HCT116 (cell line): ENCODE measurements at regions not wholly inside any gene's neighbourhood (a gene's known extent, or its start where the extent isn't known, plus 50 kb on each side); places are given as distances from the start of the nearest gene placed in this dataset.

Experiments
- ATAC-seq: fragments of 200-7000 bp; cut with Tn5 transposase; 2 replicates; pipeline ENCODE4 v1.9.1; 2020; ENCODE audit warnings: mild to moderate bottlenecking, moderate library complexity
- BruUV-seq: library from RNA; stranded (reverse); fragments of 400-500 nt; replicated peaks from 2 replicates; lab custom pipeline; 2021; lab: Mats Ljungman, UMichigan
- CTCF ChIA-PET: fragments of 300-600 bp; sonication (Branson Sonifier 250); formaldehyde crosslinking; loops from one replicate; lab custom pipeline; 2021; ENCODE audit warnings: antibody characterized with exemption; lab: Charles Lee
- POLR2A ChIA-PET: fragments of 300-600, 350-600 bp; sonication (Branson Sonifier 250); formaldehyde crosslinking; loops from one replicate; lab custom pipeline; 2021; ENCODE audit warnings: antibody characterized with exemption; lab: Charles Lee
- RAD21 ChIA-PET, 2 experiments: fragments of 300-600 bp; sonication (Branson Sonifier 250); formaldehyde crosslinking; loops; one replicate each; lab custom pipeline; 2023; ENCODE audit warnings: low total read pairs in 2 of 2; ENCODE audit not compliant: uncharacterized antibody in 2 of 2, unreplicated experiment in 2 of 2, low non-redundant PET in 1 of 2; lab: Charles Lee
- DNase-seq: peaks from one replicate; pipeline ENCODE4 v3.0.0-alpha.2; 2010; ENCODE audit warnings: low read depth, low spot score
- H2AFZ ChIP-seq: fragments of 200-600 bp; shearing (Covaris generic), sonication (generic); 2 replicates; pipeline ENCODE4 v1.6.1; 2017; ENCODE audit warnings: low read depth, mixed run types, mixed read lengths, antibody characterized with exemption, low read length; ENCODE audit not compliant: poor library complexity, severe bottlenecking
- H3K27ac ChIP-seq: 2 replicates; pipeline ENCODE4 v1.5.1; 2012; ENCODE audit warnings: low read depth, low read length
- H3K27me3 ChIP-seq: fragments of 200-600 bp; sonication (generic); 2 replicates; pipeline ENCODE4 v1.6.1; 2016; ENCODE audit warnings: mixed run types, low read length, mixed read lengths; ENCODE audit not compliant: insufficient read depth
- H3K36me3 ChIP-seq, 2 experiments: fragments of 200-500 bp in 1 of 2; fragments of 200-600 bp in 1 of 2; sonication (Bioruptor generic) in 1 of 2; sonication (generic) in 1 of 2; 2 replicates each; pipeline versions ENCODE4 v1.5.1 to v1.6.1; 2014 to 2016; ENCODE audit warnings: low read length in 2 of 2, inconsistent platforms in 1 of 2, mixed read lengths in 1 of 2, mixed run types in 1 of 2; ENCODE audit not compliant: insufficient read depth in 2 of 2, control insufficient read depth in 1 of 2
- H3K4me1 ChIP-seq, 2 experiments: fragments of 200-600 bp in 1 of 2; sonication (generic) in 1 of 2; 2 replicates each; pipeline versions ENCODE4 v1.5.1 to v1.6.1; 2012 to 2017; ENCODE audit warnings: low read length in 2 of 2, inconsistent platforms in 1 of 2, mild to moderate bottlenecking in 1 of 2, mixed read lengths in 1 of 2, mixed run types in 1 of 2, moderate library complexity in 1 of 2; ENCODE audit not compliant: insufficient read depth in 2 of 2, control insufficient read depth in 1 of 2
- H3K4me2 ChIP-seq: fragments of 200-600 bp; sonication (generic); 2 replicates; pipeline ENCODE4 v1.6.1; 2017; ENCODE audit warnings: mixed run types, low read length, mixed read lengths
- H3K4me3 ChIP-seq, 2 experiments: fragments of 200-600 bp in 1 of 2; sonication (generic) in 1 of 2; replicated peaks in 1 of 2; 2 replicates each; pipeline ENCODE4 v1.5.1; 2011 to 2016; ENCODE audit warnings: low read length in 2 of 2, control low read depth in 1 of 2, low read depth in 1 of 2, mild to moderate bottlenecking in 1 of 2, mixed read lengths in 1 of 2, mixed run types in 1 of 2
- H3K79me2 ChIP-seq: fragments of 200-600 bp; sonication (generic); 2 replicates; pipeline ENCODE4 v1.6.1; 2017; ENCODE audit warnings: mild to moderate bottlenecking, mixed run types, low read length, moderate library complexity, mixed read lengths; ENCODE audit not compliant: insufficient read depth
- H3K9ac ChIP-seq: fragments of 200-600 bp; sonication (generic); 2 replicates; pipeline ENCODE4 v1.6.1; 2016; ENCODE audit warnings: low read length, mixed read lengths
- H3K9me2 ChIP-seq: fragments of 200-600 bp; sonication (generic), shearing (Covaris generic); 2 replicates; pipeline ENCODE4 v1.6.1; 2017; ENCODE audit warnings: mixed run types, mild to moderate bottlenecking, moderate library complexity; ENCODE audit not compliant: insufficient read depth
- H3K9me3 ChIP-seq, 2 experiments: fragments of 200-500 bp in 1 of 2; fragments of 200-600 bp in 1 of 2; sonication (Bioruptor generic) in 1 of 2; sonication (generic) in 1 of 2; 2 replicates each; pipeline ENCODE4 v1.6.1; 2014 to 2017; ENCODE audit warnings: low read length in 2 of 2, mixed read lengths in 2 of 2, inconsistent platforms in 1 of 2, low read depth in 1 of 2, mild to moderate bottlenecking in 1 of 2, mixed run types in 1 of 2, moderate library complexity in 1 of 2; ENCODE audit not compliant: control insufficient read depth in 1 of 2, insufficient read depth in 1 of 2
- H4K20me1 ChIP-seq: fragments of 200-600 bp; sonication (generic), shearing (Covaris generic); 2 replicates; pipeline ENCODE4 v1.6.1; 2017; ENCODE audit warnings: mixed run types, mild to moderate bottlenecking, moderate library complexity; ENCODE audit not compliant: insufficient read depth
- CBX3 ChIP-seq: IDR thresholded peaks from 2 replicates; pipeline ENCODE4 v1.6.1; 2012; ENCODE audit warnings: low read depth
- CEBPB ChIP-seq: IDR thresholded peaks from 2 replicates; pipeline ENCODE4 v1.6.1; 2012; ENCODE audit warnings: low read depth
- EGR1 ChIP-seq: IDR thresholded peaks from 2 replicates; pipeline ENCODE4 v1.6.1; 2012; ENCODE audit warnings: low read depth
- ELF1 ChIP-seq: IDR thresholded peaks from 2 replicates; pipeline ENCODE4 v1.6.1; 2012; ENCODE audit warnings: low read depth, borderline replicate concordance
- EZH2 ChIP-seq: fragments of 200-600 bp; sonication (generic); IDR thresholded peaks from 2 replicates; pipeline ENCODE4 v1.6.1; 2017; ENCODE audit warnings: antibody characterized with exemption, mixed run types
- EZH2phosphoT487 ChIP-seq: fragments of 200-600 bp; IDR thresholded peaks from 2 replicates; pipeline ENCODE4 v1.6.1; 2018; ENCODE audit warnings: antibody characterized with exemption, borderline replicate concordance
- JUND ChIP-seq: IDR thresholded peaks from 2 replicates; pipeline ENCODE4 v1.6.1; 2012
- POLR2AphosphoS5 ChIP-seq: IDR thresholded peaks from 2 replicates; pipeline ENCODE4 v1.6.1; 2011; ENCODE audit warnings: mild to moderate bottlenecking, low read depth, low read length, moderate library complexity
- RAD21 ChIP-seq: IDR thresholded peaks from 2 replicates; pipeline ENCODE4 v1.6.1; 2012; ENCODE audit warnings: low read depth, mild to moderate bottlenecking
- SP1 ChIP-seq: IDR thresholded peaks from 2 replicates; pipeline ENCODE4 v1.6.1; 2012; ENCODE audit warnings: low read depth
- SRF ChIP-seq: IDR thresholded peaks from 2 replicates; pipeline ENCODE4 v1.6.1; 2012; ENCODE audit warnings: low read depth
- YY1 ChIP-seq: IDR thresholded peaks from 2 replicates; pipeline ENCODE4 v1.6.1; 2011; ENCODE audit warnings: low read length, low read depth, moderate library complexity, mild to moderate bottlenecking; ENCODE audit not compliant: insufficient replicate concordance; ENCODE audit errors: extremely low read depth
- ZNF274 ChIP-seq: fragments of 200-500 bp; sonication (Bioruptor generic); IDR thresholded peaks from 2 replicates; pipeline ENCODE4 v1.6.1; 2014; ENCODE audit warnings: mild to moderate bottlenecking, low read depth, low read length, inconsistent platforms
- intact Hi-C: fragments of 100-400 bp; cut with micrococcal nuclease; formaldehyde crosslinking; loops from 2 replicates; pipeline ENCODE4 v1.10.0; 2022
- TF ChIP-seq, protein P1 (sequence below): IDR thresholded peaks from 2 replicates; pipeline ENCODE4 v1.6.1; 2011; ENCODE audit warnings: mild to moderate bottlenecking, low read length, moderate library complexity; ENCODE audit not compliant: insufficient replicate concordance; ENCODE audit errors: extremely low read depth
- TF ChIP-seq, protein P2 (sequence below): IDR thresholded peaks from 2 replicates; pipeline ENCODE4 v1.6.1; 2012
- TF ChIP-seq, protein P3 (sequence below): IDR thresholded peaks from 2 replicates; pipeline ENCODE4 v1.6.1; 2012

DNA sequence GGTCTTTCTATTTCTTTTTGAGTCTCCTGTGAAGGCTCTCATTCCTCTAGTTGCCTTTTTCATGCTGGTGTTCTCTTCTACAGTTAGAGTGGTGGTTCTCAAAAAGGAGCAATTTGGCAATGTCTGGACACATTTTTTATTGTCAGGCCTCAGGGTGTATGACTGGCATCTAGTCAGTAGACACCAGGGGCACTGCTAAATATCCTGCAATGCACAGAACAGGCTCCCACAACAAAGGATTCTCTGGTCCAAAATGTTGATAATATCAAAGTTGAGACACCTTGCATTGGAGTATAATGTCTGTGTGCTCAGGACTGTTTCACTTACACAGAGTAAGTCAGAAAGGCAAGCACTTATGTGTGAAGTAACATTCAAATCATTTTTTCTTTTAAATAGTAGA is 1360.7 kb downstream of the ADGRL3 start:
- Histone ChIP-seq H3K4me2 (no peak overlapping the region), H3K9me2 (no peaks in the 10 kb centered on the region), H3K27me3 (no peaks in the 10 kb centered on the region), H3K27ac (no peak overlapping the region), H4K20me1 (no peaks in the 10 kb centered on the region), H3K79me2 (no peaks in the 10 kb centered on the region), H3K9me3 (peaks cover 0 to 32% of the 10 kb centered on the region in 2 experiments; a peak in 2 of 4 replicates)
- ChIA-PET POLR2A (no interaction called here), CTCF (no interaction called here), RAD21 (no interaction called here)
- no peak for DNase-seq
- BruUV-seq, result no TSS peak
- intact Hi-C loops, result no loop called here
- TF ChIP-seq EZH2phosphoT487 (no peak), RAD21 (no peak), EGR1 (no peak), YY1 (no peak), SP1 (no peak), ELF1 (no peak), SRF (no peak), EZH2 (no peak), POLR2AphosphoS5 (no peak), JUND (no peak), CBX3 (no peak), CEBPB (no peak), ZNF274 (no peak)
- TF ChIP-seq, protein P1, sequence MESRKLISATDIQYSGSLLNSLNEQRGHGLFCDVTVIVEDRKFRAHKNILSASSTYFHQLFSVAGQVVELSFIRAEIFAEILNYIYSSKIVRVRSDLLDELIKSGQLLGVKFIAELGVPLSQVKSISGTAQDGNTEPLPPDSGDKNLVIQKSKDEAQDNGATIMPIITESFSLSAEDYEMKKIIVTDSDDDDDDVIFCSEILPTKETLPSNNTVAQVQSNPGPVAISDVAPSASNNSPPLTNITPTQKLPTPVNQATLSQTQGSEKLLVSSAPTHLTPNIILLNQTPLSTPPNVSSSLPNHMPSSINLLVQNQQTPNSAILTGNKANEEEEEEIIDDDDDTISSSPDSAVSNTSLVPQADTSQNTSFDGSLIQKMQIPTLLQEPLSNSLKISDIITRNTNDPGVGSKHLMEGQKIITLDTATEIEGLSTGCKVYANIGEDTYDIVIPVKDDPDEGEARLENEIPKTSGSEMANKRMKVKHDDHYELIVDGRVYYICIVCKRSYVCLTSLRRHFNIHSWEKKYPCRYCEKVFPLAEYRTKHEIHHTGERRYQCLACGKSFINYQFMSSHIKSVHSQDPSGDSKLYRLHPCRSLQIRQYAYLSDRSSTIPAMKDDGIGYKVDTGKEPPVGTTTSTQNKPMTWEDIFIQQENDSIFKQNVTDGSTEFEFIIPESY, result no peak
- TF ChIP-seq, protein P2, sequence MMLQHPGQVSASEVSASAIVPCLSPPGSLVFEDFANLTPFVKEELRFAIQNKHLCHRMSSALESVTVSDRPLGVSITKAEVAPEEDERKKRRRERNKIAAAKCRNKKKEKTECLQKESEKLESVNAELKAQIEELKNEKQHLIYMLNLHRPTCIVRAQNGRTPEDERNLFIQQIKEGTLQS, result no peak
- TF ChIP-seq, protein P3, sequence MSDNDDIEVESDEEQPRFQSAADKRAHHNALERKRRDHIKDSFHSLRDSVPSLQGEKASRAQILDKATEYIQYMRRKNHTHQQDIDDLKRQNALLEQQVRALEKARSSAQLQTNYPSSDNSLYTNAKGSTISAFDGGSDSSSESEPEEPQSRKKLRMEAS, result no peak
- TF ChIP-seq, all 23 proteins: peak for 0
- no peak for ATAC-seq
- Histone ChIP-seq H2AFZ (no peak overlapping the region), H3K4me3 (no peak overlapping the region), H3K9ac (no peak overlapping the region), H3K4me1 (no peaks in the 10 kb centered on the region), H3K36me3 (no peaks in the 10 kb centered on the region)
